HG02870 (cell line): ENCODE measurements at regions not wholly inside any gene's neighbourhood (a gene's known extent, or its start where the extent isn't known, plus 50 kb on each side); places are given as distances from the start of the nearest gene placed in this dataset.
"Not testable (repeated sequence)": the region's sequence is repeated elsewhere in the genome, so short reads cannot be mapped to it uniquely, and the experiment has no call there.

ENCODE experiments used
- ATAC-seq: cut with Tn5 transposase; IDR thresholded peaks from one replicate; pipeline ENCODE4 v1.9.1; 2021; ENCODE audit warnings: mild to moderate bottlenecking, moderate library complexity; ENCODE audit not compliant: unreplicated experiment

- ATAC-seq: peak; percentile 69
These were observed 2144.1 kb upstream of the TPTE start for GRCh38 chr21:8377093-8377841.

GRCh38 chr21:8380419-8381079 lies 2140.8 kb upstream of the TPTE start:
- not testable (repeated sequence) for ATAC-seq

GRCh38 chr21:8388169-8388939 lies 2133.0 kb upstream of the TPTE start:
- ATAC-seq: not testable (repeated sequence)

- not testable (repeated sequence) for ATAC-seq
These were observed 2132.5 kb upstream of the TPTE start for GRCh38 chr21:8388940-8389238.

- not testable (repeated sequence) for ATAC-seq
These were observed 2130.7 kb upstream of the TPTE start for GRCh38 chr21:8390550-8391171.

- not testable (repeated sequence) for ATAC-seq
These were observed 2127.0 kb upstream of the TPTE start for GRCh38 chr21:8394380-8394779.

- ATAC-seq: not testable (repeated sequence)
These were observed 2125.4 kb upstream of the TPTE start for GRCh38 chr21:8395992-8396391.

GRCh38 chr21:8398870-8399437 lies 2122.4 kb upstream of the TPTE start:
- not testable (repeated sequence) for ATAC-seq

- ATAC-seq: not testable (repeated sequence)
These were observed 2121.5 kb upstream of the TPTE start for GRCh38 chr21:8399866-8400265.

GRCh38 chr21:8401799-8402198 lies 2119.6 kb upstream of the TPTE start:
- ATAC-seq: not testable (repeated sequence)

- not testable (repeated sequence) for ATAC-seq
These were observed 2115.1 kb upstream of the TPTE start for GRCh38 chr21:8406331-8406730.

GRCh38 chr21:8411139-8411671 lies 2110.2 kb upstream of the TPTE start:
- not testable (repeated sequence) for ATAC-seq

GRCh38 chr21:8419925-8420560 lies 2101.3 kb upstream of the TPTE start:
- ATAC-seq: peak; percentile 67

- peak; percentile 35 for ATAC-seq
These were observed 2093.4 kb upstream of the TPTE start for GRCh38 chr21:8427790-8428667.

GRCh38 chr21:8428668-8429456 lies 2092.5 kb upstream of the TPTE start:
- peak; percentile 65 for ATAC-seq

GRCh38 chr21:8434710-8435109 lies 2086.7 kb upstream of the TPTE start:
- ATAC-seq: not testable (repeated sequence)

- not testable (repeated sequence) for ATAC-seq
These were observed 2078.3 kb upstream of the TPTE start for GRCh38 chr21:8443093-8443492.

GRCh38 chr21:8449807-8450206 lies 2071.6 kb upstream of the TPTE start:
- not testable (repeated sequence) for ATAC-seq
